ENCODE measurements at regions not wholly inside any gene's neighbourhood (a gene's known extent, or its start where the extent isn't known, plus 50 kb on each side); places are given as distances from the start of the nearest gene placed in this dataset.

DNA sequence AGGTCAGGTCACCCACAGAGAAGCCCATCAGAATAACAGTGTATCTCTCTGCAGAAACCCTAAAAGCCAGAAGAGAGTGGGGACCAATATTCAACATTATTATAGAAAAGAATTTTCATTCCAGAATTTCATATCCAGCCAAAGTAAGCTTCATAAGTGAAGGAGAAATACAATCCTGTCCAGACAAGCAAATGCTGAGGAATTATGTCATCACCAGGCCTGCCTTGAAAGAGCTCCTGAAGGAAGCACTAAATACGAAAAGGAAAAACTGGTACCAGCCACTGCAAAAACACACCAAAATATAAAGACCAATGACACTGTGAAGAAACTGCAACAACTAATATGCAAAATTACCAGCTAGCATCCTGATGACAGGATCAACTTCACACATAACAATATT lies 260.0 kb upstream of the KYNU start:
- TF ChIP-seq, protein P1, sequence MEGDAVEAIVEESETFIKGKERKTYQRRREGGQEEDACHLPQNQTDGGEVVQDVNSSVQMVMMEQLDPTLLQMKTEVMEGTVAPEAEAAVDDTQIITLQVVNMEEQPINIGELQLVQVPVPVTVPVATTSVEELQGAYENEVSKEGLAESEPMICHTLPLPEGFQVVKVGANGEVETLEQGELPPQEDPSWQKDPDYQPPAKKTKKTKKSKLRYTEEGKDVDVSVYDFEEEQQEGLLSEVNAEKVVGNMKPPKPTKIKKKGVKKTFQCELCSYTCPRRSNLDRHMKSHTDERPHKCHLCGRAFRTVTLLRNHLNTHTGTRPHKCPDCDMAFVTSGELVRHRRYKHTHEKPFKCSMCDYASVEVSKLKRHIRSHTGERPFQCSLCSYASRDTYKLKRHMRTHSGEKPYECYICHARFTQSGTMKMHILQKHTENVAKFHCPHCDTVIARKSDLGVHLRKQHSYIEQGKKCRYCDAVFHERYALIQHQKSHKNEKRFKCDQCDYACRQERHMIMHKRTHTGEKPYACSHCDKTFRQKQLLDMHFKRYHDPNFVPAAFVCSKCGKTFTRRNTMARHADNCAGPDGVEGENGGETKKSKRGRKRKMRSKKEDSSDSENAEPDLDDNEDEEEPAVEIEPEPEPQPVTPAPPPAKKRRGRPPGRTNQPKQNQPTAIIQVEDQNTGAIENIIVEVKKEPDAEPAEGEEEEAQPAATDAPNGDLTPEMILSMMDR (conservative IDR thresholded peaks at IDR 0.05) = no peak
- TF ChIP-seq ZFX (IDR thresholded peaks at IDR 0.05) = no peak

All from C4-2B (cell line).